ENCODE measurements at regions not wholly inside any gene's neighbourhood (a gene's known extent, or its start where the extent isn't known, plus 50 kb on each side); places are given as distances from the start of the nearest gene placed in this dataset.
"Not testable (repeated sequence)": the region's sequence is repeated elsewhere in the genome, so short reads cannot be mapped to it uniquely, and the experiment has no call there.

- H3K4me3 ChIP-seq (ENCODE audit: low read length in 2 of 2), result no peak overlapping the region
- 65 to 74% methylated on average over 5 of the region's 5 CpGs for WGBS, 2 donors
- no peak overlapping the region for H3K27ac ChIP-seq (ENCODE audit: low read depth in 1 of 2, low read length in 2 of 2)
- no peak for DNase-seq
- peaks cover 0 to 8% of the 10 kb centered on the region in 2 donors for H3K4me1 ChIP-seq (ENCODE audit: control insufficient read depth in 1 of 2, insufficient read depth in 2 of 2, low read length in 2 of 2)
- no peaks in the 10 kb centered on the region for H3K27me3 ChIP-seq (ENCODE audit: control insufficient read depth in 1 of 2, insufficient read depth in 2 of 2, low read length in 1 of 2)
- H3K9me3 ChIP-seq (ENCODE audit: control insufficient read depth, low read length), result no peaks in the 10 kb centered on the region
- intact Hi-C loops (cut with DNase I), result no loop called here
- H3K36me3 ChIP-seq (ENCODE audit: control insufficient read depth in 1 of 2, insufficient read depth in 2 of 2, low read length in 1 of 2), result no peaks in the 10 kb centered on the region
- no peak for ATAC-seq (ENCODE audit: low FRiP score)
Observed at GRCh38 chr20:53658322-53658721, 64.7 kb upstream of the ZNF217 start.

GRCh38 chr20:53657732-53658131, 64.1 kb upstream of the ZNF217 start:
- Histone ChIP-seq H3K4me3 (ENCODE audit: low read length in 2 of 2) (no peak overlapping the region), H3K27me3 (ENCODE audit: control insufficient read depth in 1 of 2, insufficient read depth in 2 of 2, low read length in 1 of 2) (no peaks in the 10 kb centered on the region), H3K36me3 (ENCODE audit: control insufficient read depth in 1 of 2, insufficient read depth in 2 of 2, low read length in 1 of 2) (no peaks in the 10 kb centered on the region), H3K4me1 (ENCODE audit: control insufficient read depth in 1 of 2, insufficient read depth in 2 of 2, low read length in 2 of 2) (peaks cover 0 to 8% of the 10 kb centered on the region in 2 donors), H3K9me3 (ENCODE audit: control insufficient read depth, low read length) (no peaks in the 10 kb centered on the region), H3K27ac (ENCODE audit: low read depth in 1 of 2, low read length in 2 of 2) (no peak overlapping the region)
- intact Hi-C loops (cut with DNase I), result no loop called here
- DNase-seq (no peak), ATAC-seq (ENCODE audit: low FRiP score) (no peak)
- WGBS, 2 donors, result 15 to 29% methylated on average over 1 of the region's 1 CpG

DNA sequence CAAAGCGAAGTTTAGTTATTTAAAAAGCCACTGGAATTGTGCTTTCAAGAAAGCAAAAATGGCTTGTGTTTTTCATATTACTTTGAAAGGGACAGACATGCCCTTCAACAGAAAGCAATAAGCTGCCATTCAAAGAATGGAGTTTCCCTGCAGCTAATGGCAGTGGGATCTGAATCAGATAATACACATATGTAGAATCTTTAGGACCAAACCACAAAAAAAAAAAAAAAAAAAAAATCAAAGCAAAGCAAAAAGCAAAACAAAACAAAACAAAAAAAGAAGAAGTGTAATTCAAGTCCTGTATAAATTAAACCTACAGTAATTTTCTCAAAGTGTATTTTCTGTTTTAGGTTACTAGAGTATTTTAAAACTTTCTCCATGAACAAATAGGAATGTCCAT, 63.6 kb upstream of the ZNF217 start:
- Histone ChIP-seq H3K27me3 (ENCODE audit: control insufficient read depth in 1 of 2, insufficient read depth in 2 of 2, low read length in 1 of 2) (no peaks in the 10 kb centered on the region), H3K27ac (ENCODE audit: low read depth in 1 of 2, low read length in 2 of 2) (no peak overlapping the region), H3K9me3 (ENCODE audit: control insufficient read depth, low read length) (no peaks in the 10 kb centered on the region), H3K4me3 (ENCODE audit: low read length in 2 of 2) (no peak overlapping the region), H3K4me1 (ENCODE audit: control insufficient read depth in 1 of 2, insufficient read depth in 2 of 2, low read length in 2 of 2) (peaks cover 0 to 8% of the 10 kb centered on the region in 2 donors), H3K36me3 (ENCODE audit: control insufficient read depth in 1 of 2, insufficient read depth in 2 of 2, low read length in 1 of 2) (no peaks in the 10 kb centered on the region)
- ATAC-seq (ENCODE audit: low FRiP score) (no peak), DNase-seq (no peak)
- intact Hi-C loops (cut with DNase I), result no loop called here
- WGBS, 2 donors, result 84 to 85% methylated on average over 1 of the region's 1 CpG

DNA sequence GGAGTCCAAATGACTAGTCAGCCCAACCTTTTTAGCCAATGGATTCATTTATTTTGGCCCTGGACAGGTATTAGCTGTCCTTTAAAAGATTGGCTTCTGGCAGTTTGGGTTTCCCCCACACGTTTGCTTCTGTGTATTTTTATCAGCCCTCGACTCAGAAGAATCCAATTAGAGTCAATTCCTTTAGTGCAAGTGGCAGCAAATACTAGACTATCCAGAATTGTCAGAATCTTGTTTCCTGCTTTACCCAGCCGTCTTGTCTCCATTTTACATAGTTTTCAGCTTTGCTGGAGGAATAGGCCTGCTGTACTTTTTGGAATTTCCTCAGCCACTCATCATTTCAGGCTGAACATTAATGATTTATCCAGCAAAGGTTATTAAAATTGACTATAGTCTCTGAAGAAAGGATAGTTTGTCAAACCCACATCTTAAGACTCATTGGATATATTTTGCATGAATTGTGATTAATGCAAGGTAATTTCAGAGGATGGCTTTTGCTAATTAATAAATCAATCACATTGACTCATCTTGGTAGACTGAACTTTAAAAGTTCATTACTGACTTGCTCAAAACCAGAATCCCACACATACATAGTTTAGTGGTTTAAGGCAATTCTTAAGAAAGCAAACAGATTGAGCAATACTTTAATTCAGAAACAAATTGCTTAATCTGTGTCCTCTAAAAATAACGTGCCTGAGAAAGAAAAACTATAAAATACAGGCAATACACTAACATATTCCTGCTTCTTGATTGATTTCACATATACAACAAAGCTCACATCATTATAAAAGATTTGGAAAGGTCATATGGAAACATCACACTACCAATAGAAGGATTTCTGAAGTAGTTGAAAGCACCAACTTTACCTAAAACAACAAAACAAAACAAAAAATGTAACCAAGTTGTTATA, 62.9 kb upstream of the ZNF217 start:
- no peak overlapping the region for H3K27ac ChIP-seq (ENCODE audit: low read depth in 1 of 2, low read length in 2 of 2)
- H3K4me3 ChIP-seq (ENCODE audit: low read length in 2 of 2), result no peak overlapping the region
- no peaks in the 10 kb centered on the region for H3K27me3 ChIP-seq (ENCODE audit: control insufficient read depth in 1 of 2, insufficient read depth in 2 of 2, low read length in 1 of 2)
- no peak for DNase-seq
- intact Hi-C loops (cut with DNase I), result no loop called here
- H3K9me3 ChIP-seq (ENCODE audit: control insufficient read depth, low read length), result no peaks in the 10 kb centered on the region
- ATAC-seq (ENCODE audit: low FRiP score), result no peak
- H3K4me1 ChIP-seq (ENCODE audit: control insufficient read depth in 1 of 2, insufficient read depth in 2 of 2, low read length in 2 of 2), result peaks cover 0 to 8% of the 10 kb centered on the region in 2 donors
- 16 to 29% methylated on average over 4 of the region's 4 CpGs for WGBS, 2 donors
- H3K36me3 ChIP-seq (ENCODE audit: control insufficient read depth in 1 of 2, insufficient read depth in 2 of 2, low read length in 1 of 2), result no peaks in the 10 kb centered on the region

DNA sequence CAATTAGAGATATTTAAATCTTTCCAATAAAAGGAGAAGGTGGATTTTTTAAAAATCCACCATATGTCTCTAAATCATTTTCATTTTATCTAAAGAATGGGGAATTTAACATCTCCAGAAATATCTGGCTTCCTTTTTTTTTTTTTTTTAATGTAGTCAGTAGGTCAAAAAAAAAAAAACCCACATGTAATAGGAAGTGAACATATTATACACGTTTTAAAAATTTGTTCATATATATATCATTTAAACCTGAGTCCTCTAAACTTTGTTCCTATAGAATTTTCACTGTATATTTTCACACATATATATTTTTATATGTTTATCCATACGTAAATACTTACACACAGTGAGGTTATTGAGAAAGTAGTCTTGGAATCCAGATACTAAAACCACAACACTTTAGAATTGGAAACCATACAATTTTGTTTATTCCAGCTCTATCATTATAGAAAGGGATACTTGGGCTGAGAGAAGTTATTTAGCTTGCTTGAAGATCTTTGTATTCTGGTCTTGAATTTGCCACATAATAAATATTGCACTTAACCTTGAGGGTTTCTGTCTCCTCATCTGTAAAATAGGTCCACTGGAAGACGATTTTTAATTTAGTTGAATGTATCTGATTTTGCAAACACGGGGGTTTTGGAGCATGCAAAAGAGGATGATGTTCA, 62.1 kb upstream of the ZNF217 start:
- no peak overlapping the region for H3K4me3 ChIP-seq (ENCODE audit: low read length in 2 of 2)
- H3K36me3 ChIP-seq (ENCODE audit: control insufficient read depth in 1 of 2, insufficient read depth in 2 of 2, low read length in 1 of 2), result no peaks in the 10 kb centered on the region
- H3K4me1 ChIP-seq (ENCODE audit: control insufficient read depth in 1 of 2, insufficient read depth in 2 of 2, low read length in 2 of 2), result peaks cover 0 to 5% of the 10 kb centered on the region in 2 donors
- H3K27me3 ChIP-seq (ENCODE audit: control insufficient read depth in 1 of 2, insufficient read depth in 2 of 2, low read length in 1 of 2), result no peaks in the 10 kb centered on the region
- DNase-seq (no peak), ATAC-seq (ENCODE audit: low FRiP score) (no peak)
- no peak overlapping the region for H3K27ac ChIP-seq (ENCODE audit: low read depth in 1 of 2, low read length in 2 of 2)
- no peaks in the 10 kb centered on the region for H3K9me3 ChIP-seq (ENCODE audit: control insufficient read depth, low read length)
- intact Hi-C loops (cut with DNase I), result no loop called here
- 76 to 80% methylated on average over 4 of the region's 4 CpGs for WGBS, 2 donors

DNA sequence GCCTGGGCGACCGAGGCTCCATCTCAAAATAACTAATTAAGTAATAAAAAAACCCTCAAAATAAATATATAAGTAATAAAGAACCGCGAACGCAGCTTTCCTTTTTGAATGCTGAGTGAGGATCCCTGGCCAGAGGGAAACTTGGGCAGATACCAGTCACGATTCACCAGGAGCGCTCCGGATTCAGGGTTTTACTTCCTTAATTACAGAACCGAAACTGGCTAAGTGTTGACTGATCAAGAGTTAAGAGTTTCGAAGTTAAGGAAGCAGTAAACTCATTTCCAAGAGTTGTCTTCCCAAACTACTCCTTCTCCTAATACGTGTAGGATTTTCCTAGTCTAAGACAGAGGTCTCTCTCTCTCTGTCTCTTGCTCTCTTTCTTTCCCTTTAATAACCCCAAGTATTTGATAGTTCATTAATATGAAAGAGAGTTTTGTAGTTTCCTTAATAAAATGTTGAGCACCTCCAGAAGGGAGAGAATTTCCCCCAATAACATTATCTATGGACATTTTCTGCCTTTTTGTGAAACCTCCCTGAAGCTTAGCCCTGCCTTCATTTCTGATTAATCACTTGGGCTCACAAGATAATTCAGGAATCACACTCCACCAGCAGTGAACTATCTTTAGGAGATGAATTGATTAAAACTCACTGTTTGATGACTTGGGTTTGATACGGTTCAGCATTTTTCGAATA, 61.4 kb upstream of the ZNF217 start:
- DNase-seq (peak in 1 of 2 donors; percentile 68), ATAC-seq (ENCODE audit: low FRiP score) (no peak)
- no peaks in the 10 kb centered on the region for H3K9me3 ChIP-seq (ENCODE audit: control insufficient read depth, low read length)
- no peaks in the 10 kb centered on the region for H3K27me3 ChIP-seq (ENCODE audit: control insufficient read depth in 1 of 2, insufficient read depth in 2 of 2, low read length in 1 of 2)
- peaks cover 0 to 2% of the 10 kb centered on the region in 2 donors for H3K4me1 ChIP-seq (ENCODE audit: control insufficient read depth in 1 of 2, insufficient read depth in 2 of 2, low read length in 2 of 2)
- H3K27ac ChIP-seq (ENCODE audit: low read depth in 1 of 2, low read length in 2 of 2), result no peak overlapping the region
- no peak overlapping the region for H3K4me3 ChIP-seq (ENCODE audit: low read length in 2 of 2)
- intact Hi-C loops (cut with DNase I), result no loop called here
- H3K36me3 ChIP-seq (ENCODE audit: control insufficient read depth in 1 of 2, insufficient read depth in 2 of 2, low read length in 1 of 2), result no peaks in the 10 kb centered on the region
- 88 to 89% methylated on average over 13 of the region's 13 CpGs for WGBS, 2 donors

- WGBS, 2 donors, result 89 to 92% methylated on average over 8 of the region's 8 CpGs
- H3K4me3 ChIP-seq (ENCODE audit: low read length in 2 of 2); H3K9me3 ChIP-seq (ENCODE audit: control insufficient read depth, low read length); DNase-seq; H3K4me1 ChIP-seq (ENCODE audit: control insufficient read depth in 1 of 2, insufficient read depth in 2 of 2, low read length in 2 of 2); intact Hi-C loops (cut with DNase I); H3K36me3 ChIP-seq (ENCODE audit: control insufficient read depth in 1 of 2, insufficient read depth in 2 of 2, low read length in 1 of 2); H3K27me3 ChIP-seq (ENCODE audit: control insufficient read depth in 1 of 2, insufficient read depth in 2 of 2, low read length in 1 of 2); H3K27ac ChIP-seq (ENCODE audit: low read depth in 1 of 2, low read length in 2 of 2); ATAC-seq (ENCODE audit: low FRiP score): not testable (repeated sequence)
Observed at GRCh38 chr20:53654521-53654920, 60.9 kb upstream of the ZNF217 start.

DNA sequence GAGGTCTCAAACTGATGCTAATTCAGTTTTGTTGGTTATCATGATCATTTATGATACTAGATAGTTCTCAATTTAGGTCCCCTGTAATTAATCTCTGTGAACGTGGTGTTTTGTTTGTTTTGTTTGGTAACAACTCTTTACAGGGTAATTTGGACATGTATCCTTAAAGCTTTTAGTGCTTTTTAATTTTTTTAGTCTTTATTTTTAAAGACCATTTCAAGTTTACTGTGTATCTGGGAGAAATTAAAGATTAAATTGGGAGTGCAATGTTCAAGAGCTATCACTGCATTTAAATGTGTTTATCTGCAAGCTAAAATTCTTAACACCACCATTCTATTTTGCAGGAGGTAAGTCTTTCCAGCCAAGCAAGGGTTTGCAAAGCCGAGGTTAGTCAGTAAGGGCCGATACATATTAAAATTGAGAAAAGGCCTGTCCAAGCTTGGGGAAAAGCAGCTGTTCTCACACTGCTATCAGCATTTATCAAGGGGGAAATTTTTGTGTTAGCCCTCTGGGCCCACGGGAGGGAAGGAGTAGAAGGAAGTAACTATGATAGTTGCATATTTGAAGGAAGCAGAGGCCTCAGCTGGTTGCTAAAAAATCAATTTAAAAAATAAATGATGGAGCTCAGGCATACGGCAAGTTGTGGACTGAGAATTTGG, 59.3 kb upstream of the ZNF217 start:
- 58 to 60% methylated on average over 5 of the region's 5 CpGs for WGBS, 2 donors
- ATAC-seq (ENCODE audit: low FRiP score), result no peak
- H3K27me3 ChIP-seq (ENCODE audit: control insufficient read depth in 1 of 2, insufficient read depth in 2 of 2, low read length in 1 of 2), result no peaks in the 10 kb centered on the region
- DNase-seq, result no peak
- H3K36me3 ChIP-seq (ENCODE audit: control insufficient read depth in 1 of 2, insufficient read depth in 2 of 2, low read length in 1 of 2), result no peaks in the 10 kb centered on the region
- H3K9me3 ChIP-seq (ENCODE audit: control insufficient read depth, low read length), result no peaks in the 10 kb centered on the region
- intact Hi-C loops (cut with DNase I), result no loop called here
- H3K4me3 ChIP-seq (ENCODE audit: low read length in 2 of 2), result no peak overlapping the region
- no peak overlapping the region for H3K27ac ChIP-seq (ENCODE audit: low read depth in 1 of 2, low read length in 2 of 2)
- peaks cover 0 to 2% of the 10 kb centered on the region in 2 donors for H3K4me1 ChIP-seq (ENCODE audit: control insufficient read depth in 1 of 2, insufficient read depth in 2 of 2, low read length in 2 of 2)

Measured in aorta (tissue), 5 donors.